ENCODE measurements at regions not wholly inside any gene's neighbourhood (a gene's known extent, or its start where the extent isn't known, plus 50 kb on each side); places are given as distances from the start of the nearest gene placed in this dataset.

DNA sequence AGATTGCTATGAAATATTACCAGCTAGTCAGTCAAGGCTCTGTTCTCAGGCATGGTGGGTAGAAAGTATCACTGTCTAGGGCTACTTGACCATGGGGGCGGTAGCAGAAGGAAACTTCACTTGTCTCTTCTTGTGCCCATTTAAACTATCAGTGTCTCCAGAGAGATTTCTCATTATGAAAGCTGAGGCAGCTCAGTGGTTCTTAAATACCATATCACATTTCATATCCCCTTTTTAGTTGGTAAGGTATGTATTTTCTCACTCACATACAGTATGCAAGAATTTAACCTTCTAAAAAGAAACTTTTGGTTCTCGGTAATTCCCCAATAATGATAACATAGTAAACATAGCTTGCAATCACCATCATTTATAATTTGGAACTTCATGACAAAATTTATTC lies 1180.0 kb upstream of the TENM4 start:
- DNase-seq: no peak

DNA sequence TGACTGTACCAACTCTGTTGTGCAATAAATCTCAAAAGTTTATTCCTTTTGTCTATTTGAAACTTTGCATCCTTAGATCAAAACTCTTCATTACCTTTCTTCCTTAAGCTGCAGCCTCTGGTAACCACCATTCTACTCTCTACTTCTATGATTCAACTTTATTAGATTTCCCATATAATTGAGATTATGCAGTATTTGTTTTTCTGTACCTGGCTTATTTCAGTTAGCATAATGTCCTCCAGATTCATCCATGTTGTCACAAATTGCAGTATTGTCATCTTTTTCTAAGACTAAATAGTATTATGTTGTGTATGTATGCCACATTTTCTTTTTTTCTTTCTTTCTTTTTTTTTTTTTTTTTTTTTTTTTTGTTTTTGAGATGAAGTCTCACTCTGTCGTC lies 1176.3 kb upstream of the TENM4 start:
- no peak for DNase-seq

DNA sequence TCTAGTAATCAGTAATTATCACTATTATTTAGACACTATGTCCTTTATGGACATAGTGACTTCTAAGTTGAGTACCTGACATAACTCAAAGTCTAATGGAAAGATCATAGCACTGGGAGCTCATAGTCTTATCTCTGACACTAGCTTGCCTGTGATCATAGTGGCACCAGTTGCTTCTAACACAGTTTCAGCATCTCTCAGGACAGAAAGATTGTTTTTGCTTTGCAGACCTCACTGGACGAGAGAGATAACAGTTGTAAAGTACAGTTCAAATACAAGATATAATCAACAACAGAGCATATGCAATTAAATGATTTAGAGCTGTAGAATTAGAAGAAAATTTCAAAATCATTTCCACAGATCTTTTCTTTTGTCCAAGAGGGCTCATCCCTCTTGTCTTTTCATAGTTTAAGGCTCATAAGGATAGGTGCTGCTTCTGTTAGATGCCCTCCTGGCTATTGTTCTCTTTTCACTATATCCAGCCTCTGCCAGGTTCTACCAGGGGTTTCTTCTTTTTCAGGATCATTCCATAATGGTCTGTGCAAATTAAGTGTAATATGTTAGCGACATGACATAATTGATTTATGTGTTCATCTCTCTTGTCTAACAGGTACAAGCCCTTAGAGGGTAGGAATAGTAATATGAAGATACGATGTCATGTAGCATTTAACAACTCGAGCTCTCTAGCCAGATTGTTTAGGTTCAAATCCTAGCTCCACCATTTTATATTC lies 1175.4 kb upstream of the TENM4 start:
- DNase-seq: no peak

DNA sequence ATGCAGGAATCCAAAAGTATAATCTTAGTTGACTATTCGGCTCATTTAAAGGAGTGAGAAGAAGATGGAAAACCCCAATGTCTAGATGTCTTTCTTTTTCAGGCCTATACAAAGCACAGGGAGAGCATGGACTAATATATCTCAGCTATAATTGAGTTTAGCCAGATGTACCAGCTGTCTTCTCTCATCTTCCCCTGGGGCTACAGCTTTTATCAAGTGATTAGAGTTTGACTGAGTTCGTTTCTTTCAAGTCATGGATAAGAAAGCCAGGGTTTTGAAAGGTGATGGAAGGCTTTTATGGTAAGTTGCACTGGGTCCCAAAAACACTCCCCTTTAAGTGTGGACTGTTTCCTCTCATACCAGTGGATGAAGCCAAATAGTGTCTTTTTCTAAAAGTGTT lies 1172.8 kb upstream of the TENM4 start:
- DNase-seq: no peak

DNA sequence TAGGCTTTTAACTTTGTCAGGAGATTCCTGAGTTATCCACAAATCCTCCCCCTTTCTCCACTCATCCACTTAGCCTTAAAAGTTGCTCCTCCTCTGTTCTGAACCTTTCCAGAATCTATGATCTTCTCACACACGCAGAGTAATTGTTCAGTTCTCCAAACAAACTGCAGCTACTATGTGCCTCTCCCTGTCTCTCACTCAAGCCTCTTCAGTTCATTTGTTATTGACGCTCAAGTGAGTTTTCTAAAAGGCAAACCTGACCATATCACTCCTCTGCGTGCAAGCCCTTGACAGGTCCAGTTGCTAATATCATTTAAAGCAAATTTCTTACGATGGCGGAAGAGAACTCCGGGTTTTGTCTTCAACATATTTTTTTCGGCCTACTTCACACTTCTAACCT lies 1169.7 kb upstream of the TENM4 start:
- DNase-seq: no peak

DNA sequence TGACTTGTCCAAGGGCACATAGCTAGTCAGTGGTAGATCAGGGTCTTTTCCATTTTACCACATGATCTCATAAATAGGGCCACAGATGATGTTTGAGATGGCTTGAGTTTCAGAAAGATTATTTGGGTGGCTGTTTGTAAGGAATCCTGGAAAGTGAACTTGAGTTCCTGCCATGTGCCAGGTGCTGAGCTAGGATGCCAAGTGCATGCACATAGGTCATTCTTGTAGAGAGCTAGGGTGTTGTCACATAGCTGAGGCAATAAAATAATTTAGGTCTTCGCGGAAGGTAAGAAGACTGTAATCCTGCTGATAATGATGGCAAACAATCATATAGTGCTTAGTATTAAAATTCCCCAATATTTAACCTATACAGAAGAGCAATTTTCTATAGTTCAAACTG lies 1162.6 kb upstream of the TENM4 start:
- DNase-seq: no peak

DNA sequence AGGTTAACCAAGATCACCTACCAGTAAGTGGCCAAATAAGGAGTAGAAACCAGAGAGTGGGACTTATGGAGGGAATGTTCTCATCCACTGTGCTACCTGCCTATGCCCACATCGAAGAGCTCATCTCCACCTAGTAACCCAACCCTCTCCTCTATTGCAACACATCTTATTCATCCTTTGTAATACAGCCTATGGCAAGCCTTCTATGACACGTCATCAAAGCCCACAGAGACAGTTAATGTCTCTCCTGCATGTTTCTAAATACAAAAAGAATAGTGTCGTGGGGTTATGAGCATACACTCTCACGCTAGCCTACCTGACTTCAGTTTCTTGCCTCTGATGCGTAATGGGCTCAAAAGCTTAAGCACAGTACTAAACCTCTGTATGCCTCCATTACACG lies 1158.1 kb upstream of the TENM4 start:
- no peak for DNase-seq

DNA sequence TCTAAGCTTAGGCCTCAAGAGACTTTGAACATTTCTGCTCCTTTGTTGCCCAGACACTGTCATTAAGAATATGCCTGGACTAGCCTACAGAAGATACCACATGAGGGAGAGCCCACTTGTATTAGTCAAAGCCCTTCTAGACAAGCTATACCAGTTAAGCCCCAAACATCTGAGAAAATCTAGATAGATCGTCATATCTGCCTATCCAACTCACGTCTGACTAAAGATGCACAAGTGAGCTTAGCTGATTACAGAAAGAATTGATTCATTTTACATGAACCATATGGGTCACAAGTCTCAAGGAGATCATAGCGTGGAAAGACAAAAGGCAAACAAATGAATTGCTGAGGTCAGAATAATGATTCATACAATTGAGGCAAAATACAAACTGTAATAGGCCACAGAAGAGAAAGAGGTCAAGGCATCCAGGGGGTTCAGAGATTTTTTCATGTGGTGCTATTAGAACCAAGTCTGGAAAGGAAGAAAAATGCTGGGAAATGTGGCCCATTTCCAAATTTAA lies 1155.5 kb upstream of the TENM4 start:
- DNase-seq: no peak

DNA sequence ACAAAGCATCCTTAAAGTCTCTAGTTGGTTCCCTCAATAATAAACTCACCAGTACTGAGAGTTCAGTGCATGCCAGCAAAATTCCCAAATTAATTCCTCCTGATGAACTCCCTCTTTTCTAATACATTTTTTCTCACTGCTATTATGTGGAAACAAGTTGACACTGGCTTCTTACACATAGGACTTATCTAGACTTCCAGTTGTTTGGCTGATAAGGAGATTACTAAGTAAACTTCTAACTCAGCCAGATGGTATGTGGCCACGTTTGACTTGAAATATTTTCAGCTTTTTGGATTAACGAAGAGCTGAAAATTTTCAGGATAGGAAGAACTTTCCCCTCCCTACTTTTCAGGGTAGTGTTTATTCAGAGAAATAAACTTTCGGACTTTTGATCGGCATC lies 1154.2 kb upstream of the TENM4 start:
- DNase-seq: no peak

DNA sequence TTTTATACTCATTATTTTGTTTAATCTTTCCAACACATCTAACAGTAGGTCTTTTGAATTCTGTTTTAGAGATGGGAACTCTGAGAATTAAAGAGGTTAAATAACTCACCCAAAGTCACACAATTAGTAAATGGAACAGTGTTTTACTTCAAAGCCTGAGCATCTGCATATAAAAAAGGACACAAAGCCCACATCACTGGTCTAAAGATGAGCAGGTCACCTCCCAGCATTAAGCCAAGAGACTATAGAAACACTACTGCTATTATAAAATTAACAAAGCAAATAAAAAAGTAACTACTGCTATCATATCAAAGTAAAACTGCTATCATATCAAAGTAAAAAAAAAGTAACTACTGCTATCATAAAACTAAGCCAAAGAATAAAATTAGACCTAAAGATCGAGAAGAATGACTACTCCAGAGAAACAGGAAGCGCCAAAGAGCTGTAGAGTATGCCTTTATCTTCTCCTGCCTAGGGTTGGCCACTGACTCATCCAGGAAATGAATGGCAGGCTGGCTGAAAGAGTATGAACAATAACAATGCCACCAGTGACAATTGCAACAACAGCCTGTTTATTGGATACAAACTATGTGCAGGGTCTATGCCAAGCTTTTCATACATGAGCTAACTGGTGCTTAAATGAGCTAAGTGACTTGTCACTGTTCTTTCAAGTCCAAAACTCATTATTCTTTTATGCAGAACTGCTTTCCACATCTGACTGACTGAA lies 1153.0 kb upstream of the TENM4 start:
- DNase-seq: no peak

DNA sequence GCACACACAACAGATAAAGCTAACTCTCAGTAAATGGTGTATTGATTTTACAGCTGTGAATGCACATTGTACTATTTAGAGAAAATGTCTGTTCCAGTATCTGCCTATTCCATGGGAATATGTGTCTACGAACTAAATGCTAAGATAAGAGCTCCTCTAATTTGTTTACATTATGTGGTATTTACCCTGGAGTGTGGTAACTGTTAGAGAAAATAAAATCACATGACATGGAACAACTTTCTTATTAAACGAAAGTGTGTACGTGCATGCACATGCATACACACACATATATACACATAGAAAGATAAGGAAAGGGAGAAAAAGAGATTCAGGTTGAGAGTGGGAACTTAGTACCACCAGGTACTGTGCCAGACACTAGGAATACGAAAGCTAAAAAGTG lies 1151.7 kb upstream of the TENM4 start:
- no peak for DNase-seq

DNA sequence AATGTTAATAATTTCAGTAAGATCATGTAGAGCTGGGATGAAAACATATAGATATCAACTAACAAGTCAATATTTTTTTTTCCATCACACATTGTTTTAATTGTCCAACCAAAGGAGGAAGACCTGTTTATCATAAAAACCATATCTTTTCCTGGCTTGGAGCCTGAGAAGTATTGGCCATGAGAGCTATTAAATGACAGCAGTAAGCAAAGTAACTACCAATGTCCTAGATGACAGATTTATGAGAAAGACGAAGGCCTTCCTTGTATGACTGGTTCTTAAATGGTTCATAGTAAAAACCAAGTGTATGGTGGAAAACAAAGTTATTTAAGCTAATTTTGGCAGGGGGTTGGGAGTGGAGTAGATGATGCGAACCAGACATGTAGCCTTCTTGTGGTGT lies 1147.1 kb upstream of the TENM4 start:
- no peak for DNase-seq

DNA sequence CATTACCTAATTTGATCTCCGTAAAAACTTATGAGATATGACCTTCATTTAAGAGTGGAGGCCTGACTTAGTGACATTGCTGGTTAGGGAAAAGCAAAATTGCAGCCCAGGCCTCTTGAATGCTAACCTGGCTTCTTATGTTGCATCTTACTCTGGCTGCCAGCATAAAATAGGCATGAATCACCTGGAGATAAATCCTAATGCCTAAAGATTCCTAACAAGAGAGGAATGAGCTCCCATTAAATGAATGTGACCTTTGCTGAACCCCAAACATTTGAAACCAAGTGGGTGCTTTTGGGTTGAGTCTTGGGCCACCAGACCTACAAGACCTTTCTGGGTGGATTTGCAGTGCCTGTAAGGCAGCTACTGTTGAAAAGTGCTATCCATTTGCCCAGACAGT lies 1145.6 kb upstream of the TENM4 start:
- DNase-seq: no peak

DNA sequence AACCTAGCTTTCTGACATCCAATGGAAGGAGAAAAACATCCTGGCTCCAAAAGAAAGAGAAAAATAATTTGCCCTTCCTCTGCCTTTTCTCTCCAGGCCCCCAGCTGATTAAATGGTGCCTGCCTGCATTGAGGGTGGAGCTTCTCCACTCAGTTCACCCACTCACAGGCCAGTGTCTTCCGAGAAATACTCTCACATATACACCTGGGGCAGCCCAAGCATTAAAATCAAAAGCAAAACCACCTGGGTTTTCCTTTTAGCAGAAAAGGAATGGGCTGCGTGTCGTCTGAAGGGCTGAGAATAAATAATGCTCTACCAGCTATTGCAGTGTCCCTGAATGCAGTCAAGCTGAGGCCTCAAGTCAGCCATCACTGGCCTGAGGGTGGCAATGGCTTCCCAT lies 1143.8 kb upstream of the TENM4 start:
- DNase-seq: no peak

DNA sequence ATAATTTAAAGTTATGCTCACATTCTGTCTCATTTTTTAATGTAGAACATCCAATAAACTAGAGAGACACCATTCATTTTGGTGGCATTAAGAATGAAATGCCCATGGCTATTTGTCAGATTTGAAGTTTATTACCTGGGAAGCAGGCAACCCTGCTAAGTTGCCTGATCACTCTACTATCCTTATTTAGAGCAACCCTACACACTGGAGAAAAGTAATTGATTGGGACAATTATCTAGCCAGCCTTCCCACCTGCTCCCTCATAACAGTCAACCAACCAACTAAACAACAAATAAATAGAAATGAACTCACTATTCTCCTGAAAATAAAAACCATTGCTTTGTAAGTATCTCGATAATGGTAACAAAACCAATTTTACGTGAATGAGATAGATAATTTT lies 1129.0 kb upstream of the TENM4 start:
- DNase-seq: no peak

DNA sequence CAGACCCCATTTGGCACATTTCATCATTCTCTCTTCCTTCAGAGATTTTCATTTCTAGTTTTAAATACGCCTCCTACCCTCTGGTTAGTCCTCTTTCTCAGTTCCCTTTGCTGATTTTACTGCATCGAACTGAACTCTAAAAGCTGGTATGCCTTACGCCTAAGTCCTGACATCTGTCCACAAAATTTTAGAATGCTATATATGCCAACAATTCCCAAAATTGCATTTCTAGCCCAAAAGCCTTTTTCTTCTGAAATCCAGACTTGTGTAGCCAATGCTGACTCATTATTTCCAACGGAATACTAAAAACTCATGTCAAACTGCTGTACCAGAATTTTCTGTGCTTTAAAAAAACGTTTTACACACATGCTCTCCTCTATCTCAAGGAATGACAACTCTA lies 1124.4 kb upstream of the TENM4 start:
- DNase-seq: no peak

DNA sequence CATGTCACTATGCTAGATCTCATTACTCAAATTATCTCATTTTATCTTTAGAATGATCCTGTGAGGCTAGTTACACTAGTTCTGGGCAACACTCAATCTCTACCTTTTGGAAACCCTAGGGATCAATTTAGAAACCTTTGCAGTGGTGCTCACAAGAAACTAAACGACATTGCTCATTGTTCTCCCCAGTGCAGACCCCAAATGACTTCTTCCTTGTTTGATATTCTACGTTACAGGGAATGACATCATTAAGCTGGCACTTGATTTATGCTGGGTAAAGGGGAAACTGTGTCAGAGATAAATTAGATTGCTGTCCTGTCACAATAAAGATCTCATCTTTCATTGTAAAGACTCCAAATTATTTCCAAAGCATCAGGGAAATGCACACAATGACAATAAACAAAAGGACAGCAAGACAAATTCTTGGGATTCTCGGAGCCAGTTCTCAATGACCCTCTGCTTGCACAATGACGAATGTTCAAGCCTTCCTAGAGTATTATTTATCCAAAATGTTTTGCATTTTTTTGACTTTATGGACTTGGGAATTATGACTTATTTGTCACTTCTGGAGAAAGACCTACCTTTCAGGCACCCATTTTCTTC lies 1121.8 kb upstream of the TENM4 start:
- no peak for DNase-seq

DNA sequence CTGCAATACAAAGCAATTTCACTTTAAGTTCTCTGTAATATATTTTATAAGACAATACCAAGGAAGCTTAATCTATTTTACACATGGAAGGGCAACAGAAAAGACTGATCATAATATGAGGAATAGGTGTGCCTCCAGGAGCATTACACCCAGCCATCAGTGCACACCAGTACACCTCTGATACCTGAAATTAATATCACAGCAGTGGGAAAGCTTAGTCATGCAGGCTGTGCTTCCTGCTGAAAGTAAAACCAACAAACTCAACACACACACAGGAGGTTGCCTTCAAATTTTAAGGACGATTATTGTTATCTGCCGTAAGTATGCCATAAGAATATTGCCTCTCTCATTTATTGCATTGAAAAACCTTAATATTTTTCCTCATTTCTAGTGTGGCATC lies 1119.1 kb upstream of the TENM4 start:
- no peak for DNase-seq

DNA sequence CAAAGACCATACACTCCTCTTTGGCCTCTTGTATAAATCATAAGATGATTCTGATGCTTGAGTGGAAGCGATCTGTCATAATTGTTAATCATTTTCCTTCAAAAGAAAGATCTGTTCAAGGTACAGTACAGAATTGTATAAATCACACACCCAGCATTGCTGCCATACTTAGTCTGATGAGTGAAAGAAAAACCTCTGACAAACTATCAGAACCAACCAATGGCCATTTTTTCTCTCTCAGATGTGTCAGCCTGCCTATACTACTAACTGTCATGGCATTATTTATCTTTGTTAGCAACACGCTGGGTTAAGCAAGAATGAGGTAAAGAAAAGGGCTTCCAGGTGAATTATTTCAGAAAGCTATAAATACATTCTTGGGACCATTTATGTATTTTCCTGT lies 1112.7 kb upstream of the TENM4 start:
- no peak for DNase-seq

DNA sequence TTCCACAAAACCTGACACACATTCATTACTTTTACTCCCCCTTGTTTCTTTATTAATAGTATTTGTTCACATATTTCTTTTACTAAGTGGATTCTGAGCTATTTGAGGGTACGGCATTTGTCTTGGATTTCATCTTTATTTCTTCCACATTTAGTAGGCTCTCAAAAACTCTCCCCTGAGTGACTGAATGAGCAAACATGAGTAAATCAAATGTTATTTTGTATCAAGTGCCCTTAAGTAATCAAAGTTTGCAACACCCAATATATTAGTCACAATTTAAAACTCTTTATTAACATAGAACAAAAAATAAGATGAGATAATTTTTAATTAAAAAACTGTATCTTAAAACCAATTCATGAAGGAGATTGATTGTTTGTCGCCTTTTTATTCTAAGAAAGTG lies 1101.9 kb upstream of the TENM4 start:
- no peak for DNase-seq

DNA sequence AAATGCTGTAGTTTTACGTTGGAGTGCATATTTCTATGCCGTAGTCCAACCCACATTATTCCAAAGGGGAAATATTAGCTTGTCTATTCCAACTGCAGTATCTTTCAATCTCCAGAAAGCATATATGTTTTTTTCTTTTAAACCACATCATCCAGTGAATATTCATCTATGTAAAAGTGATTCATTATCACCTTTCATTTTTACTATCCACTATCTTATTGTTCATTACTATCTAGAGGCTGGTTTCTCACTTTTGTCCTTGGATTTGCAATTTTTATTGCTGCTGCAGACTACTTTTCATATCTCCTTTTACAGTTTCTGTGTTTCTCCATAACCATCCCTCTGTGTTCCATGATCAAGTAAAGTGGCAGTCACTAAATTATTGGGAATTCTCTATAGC lies 1097.2 kb upstream of the TENM4 start:
- no peak for DNase-seq

DNA sequence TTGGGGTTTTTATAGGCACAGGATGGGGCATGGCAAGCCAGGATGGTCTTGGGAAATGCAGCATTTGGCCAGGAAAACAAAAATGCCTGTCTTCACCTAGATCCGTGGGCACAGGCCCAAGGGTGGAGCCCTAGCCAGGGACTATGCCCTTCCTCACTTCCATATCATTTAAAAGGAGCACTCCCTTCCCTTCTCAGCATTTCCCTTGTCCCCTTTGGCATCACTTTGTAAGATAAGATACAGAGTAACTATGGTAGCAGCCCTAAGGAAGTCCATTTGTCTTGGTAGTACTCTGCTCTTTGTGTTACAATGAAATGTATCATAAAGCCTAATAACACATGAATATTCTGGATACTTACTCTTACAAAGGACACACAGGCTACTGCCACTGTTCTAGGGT lies 1092.6 kb upstream of the TENM4 start:
- no peak for DNase-seq

DNA sequence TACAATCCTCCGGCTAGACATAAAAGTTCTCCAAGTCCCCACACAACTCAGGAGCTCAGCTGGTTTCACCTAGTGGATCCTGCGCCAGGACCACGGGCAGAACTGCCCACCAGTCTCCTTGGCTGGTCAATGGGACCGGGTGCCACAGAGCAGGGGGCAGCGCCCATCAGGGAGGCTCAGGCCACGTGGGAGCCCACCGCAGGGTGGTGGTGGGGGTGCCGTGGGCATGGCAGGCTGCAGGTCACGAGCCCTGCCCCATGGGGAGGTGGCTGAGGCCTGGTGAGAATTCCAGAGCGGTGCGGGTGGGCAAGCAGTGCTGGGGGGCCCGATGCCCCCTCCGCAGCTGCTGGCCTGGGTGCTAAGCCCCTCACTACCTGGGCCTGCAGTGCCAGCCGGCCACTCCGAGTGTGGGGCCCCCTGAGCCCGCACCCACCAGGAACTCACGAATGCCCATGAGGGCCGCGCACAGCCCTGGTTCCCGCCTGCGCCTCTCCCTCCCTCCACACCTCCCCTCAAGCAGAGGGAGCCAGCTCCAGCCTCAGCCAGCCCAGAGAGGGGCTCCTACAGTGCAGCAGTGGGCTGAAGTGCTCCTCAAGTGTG lies 1091.9 kb upstream of the TENM4 start:
- DNase-seq: no peak

DNA sequence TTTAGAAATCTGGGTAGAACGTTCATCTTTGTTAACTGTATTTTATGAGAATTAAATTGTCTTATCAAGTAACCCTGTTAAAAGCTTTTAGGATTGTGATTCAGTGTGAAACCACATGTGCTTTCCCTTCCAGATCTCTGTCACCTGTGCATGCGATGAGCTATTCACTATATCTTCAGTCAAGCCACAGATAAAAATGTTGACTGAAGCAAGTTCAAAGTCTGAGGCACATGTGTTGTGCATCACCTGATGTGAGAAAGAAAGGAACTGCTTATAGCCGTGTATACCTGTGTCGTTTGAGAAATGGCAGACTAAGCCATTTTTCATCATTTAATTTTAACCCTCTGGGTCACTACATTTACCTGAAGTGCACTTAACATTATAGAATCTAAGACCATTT lies 1088.9 kb upstream of the TENM4 start:
- DNase-seq: no peak

Data from CD4-positive, alpha-beta T cell treated with Interferon alpha-2 for 1 hour (primary cell).